H1 (cell line): ENCODE measurements at regions not wholly inside any gene's neighbourhood (a gene's known extent, or its start where the extent isn't known, plus 50 kb on each side); places are given as distances from the start of the nearest gene placed in this dataset.

Source experiments
- CTCF ChIP-seq, 3 experiments: IDR thresholded peaks; 1 replicate in 2 of 3; 2 replicates in 1 of 3; pipeline versions ENCODE4 v1.5.1 to v1.6.1; 2011; ENCODE audit warnings: low read length in 3 of 3, mild to moderate bottlenecking in 3 of 3, inconsistent platforms in 2 of 3, low read depth in 1 of 3, moderate library complexity in 1 of 3; ENCODE audit not compliant: insufficient read depth in 1 of 3; ENCODE audit errors: control extremely low read depth in 1 of 3
- EZH2 ChIP-seq: fragments of 200-600 bp; sonication (generic); IDR thresholded peaks from 2 replicates; pipeline ENCODE4 v1.7.1; 2012; ENCODE audit warnings: low read depth, mild to moderate bottlenecking, moderate library complexity, low read length, inconsistent platforms; ENCODE audit not compliant: severe bottlenecking
- KDM5A ChIP-seq: fragments of 200-600 bp; IDR thresholded peaks from 2 replicates; pipeline ENCODE4 v1.7.1; 2012; ENCODE audit warnings: mild to moderate bottlenecking, low read length, inconsistent platforms, mixed read lengths
- POLR2A ChIP-seq, 2 experiments: IDR thresholded peaks; 1 replicate in 1 of 2; 2 replicates in 1 of 2; pipeline ENCODE4 v1.6.1; 2011; ENCODE audit warnings: low read depth in 2 of 2, low read length in 2 of 2, mild to moderate bottlenecking in 2 of 2; ENCODE audit errors: control extremely low read depth in 1 of 2
- SUZ12 ChIP-seq: fragments of 200-600 bp; sonication (generic); IDR thresholded peaks from 2 replicates; pipeline ENCODE4 v1.6.1; 2012; ENCODE audit warnings: mild to moderate bottlenecking, inconsistent platforms, low read length, moderate library complexity, mixed read lengths
- TAF1 ChIP-seq: IDR thresholded peaks from 2 replicates; pipeline ENCODE4 v1.6.1; 2011; ENCODE audit warnings: mild to moderate bottlenecking, low read depth, low read length
- TEAD4 ChIP-seq: IDR thresholded peaks from 2 replicates; pipeline ENCODE4 v1.6.1; 2012; ENCODE audit warnings: low read depth, low read length, inconsistent platforms, mixed read lengths
- YY1 ChIP-seq: IDR thresholded peaks from 2 replicates; pipeline ENCODE4 v1.6.1; 2011; ENCODE audit warnings: low read depth, mild to moderate bottlenecking, low read length

DNA sequence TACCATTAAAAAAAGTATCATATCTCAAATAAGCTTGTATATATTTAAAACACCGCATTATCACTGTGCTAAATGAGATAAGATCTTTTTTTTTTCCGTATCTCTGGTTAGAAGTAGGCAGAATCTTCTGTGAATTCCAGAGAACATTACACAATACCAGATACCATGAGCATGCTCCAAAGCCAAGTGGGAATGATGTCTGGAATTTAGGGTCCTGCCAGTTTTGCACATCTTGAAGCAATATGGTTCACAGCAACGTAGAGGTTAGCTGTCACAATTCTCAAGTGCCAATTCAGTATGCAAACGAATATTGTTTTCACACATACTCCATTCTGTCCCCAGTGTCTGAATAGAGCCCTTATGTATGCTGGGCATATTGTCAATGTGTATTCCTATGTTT, 127.5 kb upstream of the NEIL3 start:
- no peak for TF ChIP-seq CTCF (IDR thresholded peaks at IDR 0.05; ENCODE audit: control extremely low read depth in 1 of 3, insufficient read depth in 1 of 3, low read depth in 1 of 3, low read length in 3 of 3)
- no peak for TF ChIP-seq KDM5A
- no peak for TF ChIP-seq TEAD4
- no peak for TF ChIP-seq POLR2A (IDR thresholded peaks at IDR 0.05; ENCODE audit: control extremely low read depth in 1 of 2, low read depth in 2 of 2, low read length in 2 of 2)
- TF ChIP-seq EZH2 = no peak
- no peak for TF ChIP-seq TAF1
- no peak for TF ChIP-seq SUZ12
- TF ChIP-seq YY1 = no peak
